ENCODE measurements at regions not wholly inside any gene's neighbourhood (a gene's known extent, or its start where the extent isn't known, plus 50 kb on each side); places are given as distances from the start of the nearest gene placed in this dataset.
"Not testable (repeated sequence)": the region's sequence is repeated elsewhere in the genome, so short reads cannot be mapped to it uniquely, and the experiment has no call there.

DNA sequence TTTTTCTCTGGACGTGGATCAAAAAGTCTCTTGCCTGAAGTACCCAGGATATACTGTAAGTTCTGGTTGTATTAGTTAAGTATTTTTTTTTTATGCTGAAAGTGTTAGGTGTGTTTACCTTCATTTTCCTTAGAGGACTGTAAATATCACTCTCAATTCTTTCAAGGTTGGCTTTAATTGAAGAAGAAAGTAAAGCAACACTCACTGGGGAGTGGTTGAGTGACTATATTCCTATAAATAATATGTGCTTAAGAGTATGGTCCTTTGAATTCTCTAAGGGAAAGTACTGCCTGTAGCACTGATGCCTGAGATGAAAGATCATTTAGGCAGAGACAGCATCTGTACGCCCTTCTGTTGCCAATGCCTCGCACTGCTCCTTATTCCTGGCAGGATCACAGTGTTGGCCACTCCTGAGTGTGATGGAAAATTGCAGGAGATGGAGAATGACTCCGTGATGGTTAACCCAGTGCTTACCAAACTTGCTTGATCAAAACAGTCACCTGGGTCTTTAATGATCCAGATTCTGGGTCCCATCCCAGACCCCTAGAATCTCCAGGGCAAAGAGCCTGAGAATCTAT, 182.0 kb upstream of the MPDZ start:
- DNase-seq, result no peak

GRCh38 chr9:13459071-13459470, 179.6 kb upstream of the MPDZ start:
- no peak for DNase-seq

DNA sequence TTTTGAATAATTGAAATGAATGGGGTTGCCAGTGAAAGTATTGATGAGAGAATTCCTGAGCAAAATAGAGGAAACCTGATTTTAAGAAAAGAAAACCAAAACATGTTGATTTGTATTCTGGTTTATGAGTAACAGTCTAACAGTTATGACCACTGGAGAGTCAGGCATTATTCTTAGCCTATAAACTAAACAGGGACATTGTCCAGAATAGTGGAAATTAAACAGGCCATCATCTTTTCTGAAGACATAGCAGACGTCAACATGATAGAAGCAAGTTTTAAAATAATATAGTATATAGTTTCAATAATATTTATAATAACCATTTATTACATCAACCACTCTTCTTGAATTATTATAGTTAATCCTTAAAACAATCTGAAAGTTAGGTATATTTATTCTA, 178.3 kb upstream of the MPDZ start:
- DNase-seq, result no peak

DNA sequence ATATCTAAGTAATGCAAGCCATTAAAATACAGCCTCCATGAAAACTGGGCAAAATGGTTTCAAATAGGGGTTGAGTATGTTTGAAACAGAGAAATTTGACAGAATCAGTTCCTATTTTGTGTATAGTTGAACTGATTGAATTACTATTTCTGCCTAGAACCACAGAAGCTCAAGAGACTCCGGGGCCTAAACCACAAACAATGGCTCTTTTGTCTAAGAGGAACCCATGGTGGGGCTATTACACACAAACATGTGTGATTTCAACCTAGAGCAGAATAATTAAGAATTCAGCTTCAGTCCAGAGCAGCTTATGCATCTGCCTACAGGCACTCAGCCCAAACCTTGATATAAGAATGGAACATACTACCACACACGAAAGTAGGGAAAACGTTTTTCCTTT, 171.2 kb upstream of the MPDZ start:
- DNase-seq, result no peak

DNA sequence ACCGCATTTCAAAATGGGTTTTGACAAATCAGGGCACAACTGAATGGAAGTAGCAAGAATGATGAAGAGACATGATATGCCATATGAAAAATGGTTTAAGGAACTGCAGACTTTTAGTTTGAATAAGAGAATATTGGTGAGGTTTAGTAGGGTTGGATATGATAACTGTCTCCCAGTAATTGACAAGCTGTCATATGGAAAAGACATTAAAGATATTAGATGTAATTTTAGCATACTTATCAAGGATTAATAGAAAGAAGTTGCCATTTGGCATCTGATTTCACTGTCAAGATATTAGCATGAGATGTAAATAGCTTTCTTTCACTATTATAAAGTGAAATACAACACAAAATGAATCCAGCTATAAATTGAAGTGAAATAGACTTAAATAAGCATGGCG, 169.0 kb upstream of the MPDZ start:
- DNase-seq, result no peak

DNA sequence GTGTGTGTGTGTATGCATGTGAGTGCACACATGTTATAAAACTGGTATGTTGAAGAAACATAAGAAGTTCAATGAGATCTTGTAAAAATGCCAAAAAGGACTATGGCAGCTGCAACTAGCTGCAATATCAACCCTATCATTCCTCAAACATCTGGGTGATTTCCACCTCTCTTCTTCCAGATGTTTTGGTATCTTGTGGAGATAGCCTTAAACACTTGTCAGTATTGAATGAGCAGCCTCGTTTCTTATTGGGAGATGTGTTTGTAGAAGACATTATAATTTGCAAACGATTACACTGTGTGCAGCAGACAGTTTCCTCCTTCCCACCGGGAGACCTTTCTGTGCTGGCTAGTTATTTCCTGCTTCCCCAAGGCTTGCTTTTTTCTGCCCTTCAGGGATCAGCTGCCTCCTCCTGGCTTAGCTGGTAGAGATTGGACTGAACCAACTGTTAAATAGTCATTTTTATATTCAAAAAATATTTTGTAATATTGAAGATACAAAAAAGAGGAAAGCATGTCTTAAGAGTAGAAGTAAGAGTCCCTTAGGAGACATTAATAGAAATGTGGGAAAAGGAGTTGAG, 168.4 kb upstream of the MPDZ start:
- no peak for DNase-seq

DNA sequence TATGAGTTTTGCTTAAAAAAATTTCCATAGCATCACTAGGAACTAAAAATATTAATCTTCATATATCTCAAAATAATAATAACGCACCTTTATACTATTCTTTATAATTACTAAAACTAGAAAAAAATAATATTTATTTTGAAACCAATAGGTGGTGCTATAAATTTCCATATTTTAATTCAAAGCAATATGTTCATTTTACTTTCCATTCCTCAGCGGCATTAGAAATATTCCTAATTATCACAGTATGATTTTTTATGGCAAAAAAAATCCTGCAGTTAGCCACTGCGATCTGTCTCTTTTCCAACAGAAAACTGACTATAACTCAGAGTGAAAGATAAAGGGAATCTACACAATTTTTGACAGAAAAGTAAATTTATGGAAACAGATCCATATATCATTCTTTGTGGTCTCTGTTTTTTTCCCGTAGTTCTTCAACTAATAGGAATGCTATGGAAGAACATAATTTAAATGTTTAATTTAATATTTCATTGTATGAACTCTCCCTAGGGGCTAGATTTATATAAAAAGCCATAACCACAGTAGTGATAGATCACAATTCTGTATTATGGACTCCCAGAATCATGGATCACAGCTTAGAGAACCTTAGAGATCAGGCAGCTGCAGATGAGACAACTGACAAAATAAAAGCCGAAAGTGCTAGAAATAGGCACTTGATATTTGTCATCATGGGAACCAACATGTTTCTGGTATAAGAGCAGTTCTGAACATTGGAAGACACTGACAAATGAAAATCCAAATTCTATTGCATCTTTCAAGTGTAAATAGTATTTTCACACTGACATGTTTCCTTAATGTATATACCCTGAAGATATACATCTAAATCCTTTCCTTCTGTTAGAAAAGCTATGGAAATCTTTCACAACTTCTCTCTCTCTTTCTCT, 167.7 kb upstream of the MPDZ start:
- DNase-seq, result no peak

DNA sequence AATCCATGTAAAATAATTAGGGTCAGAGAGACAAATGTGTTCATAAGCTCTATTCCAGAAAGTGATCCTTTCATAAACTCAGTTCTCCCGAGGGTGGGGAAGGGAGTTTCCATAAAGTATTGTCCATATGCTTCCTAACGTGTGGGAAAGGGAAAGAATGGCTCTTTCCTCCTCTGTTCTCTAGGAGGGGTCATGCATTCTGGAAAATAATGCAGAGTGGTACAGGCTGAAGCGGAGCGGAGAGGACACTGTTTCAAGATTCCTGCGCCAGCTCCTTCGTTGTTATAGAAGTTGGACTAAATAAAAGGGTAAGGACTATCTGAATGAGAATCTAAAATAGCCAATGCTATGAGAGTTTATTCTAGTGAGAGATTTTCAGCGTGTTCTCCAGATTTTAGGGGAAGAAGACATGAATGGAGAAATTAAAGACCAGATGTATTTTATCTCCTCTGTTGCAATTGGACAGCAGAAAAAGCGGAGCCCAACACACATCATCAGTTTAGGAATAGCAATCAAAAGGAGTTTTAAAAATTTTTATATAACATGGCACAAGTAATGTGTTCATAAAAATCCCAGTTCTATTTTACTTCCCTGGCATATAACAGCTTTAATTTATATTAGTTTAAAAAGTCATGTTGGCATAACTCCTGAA, 166.9 kb upstream of the MPDZ start:
- DNase-seq, result no peak

DNA sequence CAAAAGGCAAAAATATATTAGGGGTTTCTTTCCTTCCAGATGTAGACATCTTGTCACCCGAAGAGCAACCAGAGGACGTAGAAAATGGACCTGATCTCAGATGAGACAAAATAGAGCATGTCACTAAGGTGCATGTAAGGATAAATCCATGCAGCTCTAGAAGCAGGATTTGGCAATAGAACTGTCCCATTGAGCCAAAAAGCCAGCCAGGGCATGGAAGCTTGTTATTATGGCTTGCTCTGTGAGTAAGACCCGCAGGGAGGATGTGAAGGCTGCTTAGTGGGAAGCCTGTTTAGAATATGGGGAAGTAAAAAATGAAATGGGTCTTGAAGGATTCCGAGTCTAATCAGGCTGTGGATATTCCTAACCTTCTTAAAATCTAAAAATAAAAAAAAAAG, 165.6 kb upstream of the MPDZ start:
- DNase-seq, result no peak

GRCh38 chr9:13444245-13445102, 165.0 kb upstream of the MPDZ start:
- no peak for DNase-seq

- DNase-seq, result no peak
Measured at GRCh38 chr9:13443346-13444244, 164.1 kb upstream of the MPDZ start.

- no peak for DNase-seq
Measured at GRCh38 chr9:13439685-13440476, 160.4 kb upstream of the MPDZ start.

- DNase-seq, result no peak
Measured at GRCh38 chr9:13437866-13438265, 158.4 kb upstream of the MPDZ start.

GRCh38 chr9:13436591-13436990, 157.1 kb upstream of the MPDZ start:
- no peak for DNase-seq

DNA sequence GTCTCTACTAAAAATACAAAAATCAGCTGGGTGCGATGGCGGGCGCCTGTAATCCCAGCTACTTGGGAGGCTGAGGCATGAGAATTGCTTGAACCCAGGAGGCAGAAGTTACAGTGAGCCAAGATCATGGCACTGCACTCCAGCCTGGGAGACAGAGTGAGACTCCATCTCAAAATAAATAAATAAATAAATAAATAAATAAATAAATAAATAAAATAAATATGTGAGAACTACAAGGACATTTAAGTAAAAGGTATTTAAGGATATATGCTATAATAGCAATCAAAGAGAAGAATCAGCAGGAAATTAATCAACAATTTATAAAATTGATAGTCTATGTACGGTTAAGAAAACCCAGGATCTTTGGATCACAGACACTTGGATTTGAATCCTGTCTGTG, 154.0 kb upstream of the MPDZ start:
- not testable (repeated sequence) for DNase-seq

DNA sequence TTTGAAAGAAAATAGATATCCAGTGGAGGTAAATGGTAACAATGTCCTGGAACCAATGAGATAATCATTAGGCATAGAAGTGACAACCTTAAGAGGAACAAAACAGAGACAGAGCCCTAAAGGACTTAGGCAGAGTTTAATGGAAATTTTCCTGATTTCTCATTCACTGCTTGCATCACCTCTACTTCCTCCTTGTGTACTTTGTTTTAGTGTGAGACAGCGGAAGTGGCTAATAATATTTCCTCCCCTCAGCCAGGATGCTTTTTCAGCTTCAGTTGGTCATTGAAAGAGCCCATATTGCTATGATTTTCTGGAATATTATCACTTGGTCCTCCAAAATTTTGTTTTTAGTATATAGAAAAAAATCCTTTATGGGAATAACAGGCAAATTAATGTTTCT, 153.4 kb upstream of the MPDZ start:
- no peak for DNase-seq

- DNase-seq, result no peak
Measured at GRCh38 chr9:13431692-13432091, 152.2 kb upstream of the MPDZ start.

DNA sequence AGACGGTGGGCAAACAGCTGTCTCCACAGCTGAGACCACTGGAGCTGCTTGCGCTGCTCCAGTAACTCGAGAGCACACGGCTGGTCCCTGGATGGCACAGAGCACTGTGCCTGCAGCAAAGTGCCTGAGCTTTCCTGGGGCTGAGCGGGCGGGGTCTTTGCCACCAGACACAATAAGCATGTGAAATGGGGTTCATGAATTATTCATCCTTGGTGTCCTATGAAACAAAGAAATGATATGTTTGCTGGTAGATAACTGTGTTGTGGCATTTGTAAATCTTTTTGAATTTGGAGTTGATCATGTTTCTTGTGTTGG, 151.7 kb upstream of the MPDZ start:
- DNase-seq, result no peak

GRCh38 chr9:13430368-13431221, 151.1 kb upstream of the MPDZ start:
- no peak for DNase-seq

All from NCI-H524 treated with DMSO at 0.1 percent for 48 hours (cell line).